ENCODE measurements at regions not wholly inside any gene's neighbourhood (a gene's known extent, or its start where the extent isn't known, plus 50 kb on each side); places are given as distances from the start of the nearest gene placed in this dataset.

- TF ChIP-seq POLR2A (IDR thresholded peaks at IDR 0.05) (no peak), CTCF (IDR thresholded peaks at IDR 0.05) (no peak)
These were observed 135.5 kb upstream of the PHACTR3 start for GRCh38 chr20:59468831-59469230.
